Brain microvascular endothelial cell (primary cell): ENCODE measurements at regions not wholly inside any gene's neighbourhood (a gene's known extent, or its start where the extent isn't known, plus 50 kb on each side); places are given as distances from the start of the nearest gene placed in this dataset.

Experiments
- DNase-seq: peaks from one replicate; pipeline ENCODE4 v3.0.0-alpha.2; 2020
- H3K27ac ChIP-seq: fragments of 250-450 bp; sonication (Bioruptor Pico); 2 replicates; pipeline ENCODE4 v1.5.1; 2020; ENCODE audit warnings: mild to moderate bottlenecking, moderate library complexity
- H3K27me3 ChIP-seq: fragments of 250-450 bp; sonication (Bioruptor Pico); replicated peaks from 2 replicates; pipeline ENCODE4 v1.5.1; 2020; ENCODE audit warnings: mild to moderate bottlenecking
- H3K36me3 ChIP-seq: fragments of 250-450 bp; sonication (Bioruptor Pico); replicated peaks from 2 replicates; pipeline ENCODE4 v1.5.1; 2020; ENCODE audit warnings: mild to moderate bottlenecking
- H3K4me3 ChIP-seq: 2 replicates; pipeline ENCODE4 v1.5.1; 2011; ENCODE audit warnings: low read depth, mild to moderate bottlenecking, control low read depth, low read length, moderate library complexity
- in situ Hi-C: cut with HindIII; loops from 2 replicates; pipeline ENCODE4 v1.10.0; 2017; ENCODE audit warnings: low sequenced_read_pairs, low pct_ligation_motif_present
- TF ChIP-seq, protein P1 (sequence below): IDR thresholded peaks from 2 replicates; pipeline ENCODE4 v1.5.1; 2011; ENCODE audit warnings: low read depth, mild to moderate bottlenecking, moderate library complexity, low read length, control low read depth, inconsistent platforms; ENCODE audit errors: missing control alignments

DNA sequence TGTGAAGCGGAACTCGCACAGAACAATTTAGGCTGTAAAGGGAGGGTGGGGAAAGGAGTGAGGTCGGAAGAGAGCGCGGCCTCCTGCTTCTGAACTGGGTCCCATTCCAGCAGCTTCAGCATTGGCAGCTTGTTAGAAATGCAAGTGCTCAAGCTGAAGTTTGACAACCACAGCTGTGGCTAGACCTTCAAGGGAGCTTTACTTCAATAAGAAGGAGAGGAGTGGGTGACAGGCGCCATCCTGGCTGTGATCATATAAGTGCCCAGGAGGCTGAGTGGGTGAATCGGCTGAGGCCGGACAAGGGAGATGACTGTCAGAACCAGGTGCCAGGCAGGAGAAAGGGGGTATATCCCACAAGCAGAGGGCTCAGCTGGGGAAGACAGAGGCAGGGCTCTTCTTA is 622.5 kb downstream of the GALR1 start:
- no peak overlapping the region for H3K27ac ChIP-seq
- DNase-seq: no peak
- no peaks in the 10 kb centered on the region for H3K36me3 ChIP-seq
- no peaks in the 10 kb centered on the region for H3K27me3 ChIP-seq
- in situ Hi-C loops: no loop called here
- TF ChIP-seq, protein P1, sequence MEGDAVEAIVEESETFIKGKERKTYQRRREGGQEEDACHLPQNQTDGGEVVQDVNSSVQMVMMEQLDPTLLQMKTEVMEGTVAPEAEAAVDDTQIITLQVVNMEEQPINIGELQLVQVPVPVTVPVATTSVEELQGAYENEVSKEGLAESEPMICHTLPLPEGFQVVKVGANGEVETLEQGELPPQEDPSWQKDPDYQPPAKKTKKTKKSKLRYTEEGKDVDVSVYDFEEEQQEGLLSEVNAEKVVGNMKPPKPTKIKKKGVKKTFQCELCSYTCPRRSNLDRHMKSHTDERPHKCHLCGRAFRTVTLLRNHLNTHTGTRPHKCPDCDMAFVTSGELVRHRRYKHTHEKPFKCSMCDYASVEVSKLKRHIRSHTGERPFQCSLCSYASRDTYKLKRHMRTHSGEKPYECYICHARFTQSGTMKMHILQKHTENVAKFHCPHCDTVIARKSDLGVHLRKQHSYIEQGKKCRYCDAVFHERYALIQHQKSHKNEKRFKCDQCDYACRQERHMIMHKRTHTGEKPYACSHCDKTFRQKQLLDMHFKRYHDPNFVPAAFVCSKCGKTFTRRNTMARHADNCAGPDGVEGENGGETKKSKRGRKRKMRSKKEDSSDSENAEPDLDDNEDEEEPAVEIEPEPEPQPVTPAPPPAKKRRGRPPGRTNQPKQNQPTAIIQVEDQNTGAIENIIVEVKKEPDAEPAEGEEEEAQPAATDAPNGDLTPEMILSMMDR: no peak
- H3K4me3 ChIP-seq: no peak overlapping the region

DNA sequence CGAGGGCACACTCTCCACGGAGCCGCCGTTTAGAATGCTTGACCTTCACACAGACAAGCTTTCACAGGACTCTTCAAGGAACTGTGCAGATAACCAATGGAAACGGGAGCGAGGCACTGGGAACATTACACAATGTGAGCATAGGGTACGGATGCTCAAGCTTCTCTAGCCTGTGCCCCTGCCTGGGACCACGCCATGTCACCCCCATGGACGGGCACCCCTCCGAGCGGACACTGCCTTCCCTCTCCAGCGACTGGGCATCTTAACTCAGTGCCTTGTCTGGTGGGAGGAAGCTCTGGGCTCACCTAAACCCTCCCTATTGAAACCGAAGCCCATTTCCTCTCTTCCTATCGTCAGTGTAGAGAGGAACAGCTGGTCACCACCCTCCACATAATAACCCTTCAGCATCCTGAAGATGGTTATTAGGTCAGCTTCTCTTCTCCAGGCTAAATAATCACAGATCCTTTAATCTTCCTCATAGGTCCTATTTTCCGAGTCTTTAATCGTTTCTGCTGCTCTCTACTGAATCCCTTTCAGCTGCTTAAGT is 626.7 kb downstream of the GALR1 start:
- no peaks in the 10 kb centered on the region for H3K27me3 ChIP-seq

DNA sequence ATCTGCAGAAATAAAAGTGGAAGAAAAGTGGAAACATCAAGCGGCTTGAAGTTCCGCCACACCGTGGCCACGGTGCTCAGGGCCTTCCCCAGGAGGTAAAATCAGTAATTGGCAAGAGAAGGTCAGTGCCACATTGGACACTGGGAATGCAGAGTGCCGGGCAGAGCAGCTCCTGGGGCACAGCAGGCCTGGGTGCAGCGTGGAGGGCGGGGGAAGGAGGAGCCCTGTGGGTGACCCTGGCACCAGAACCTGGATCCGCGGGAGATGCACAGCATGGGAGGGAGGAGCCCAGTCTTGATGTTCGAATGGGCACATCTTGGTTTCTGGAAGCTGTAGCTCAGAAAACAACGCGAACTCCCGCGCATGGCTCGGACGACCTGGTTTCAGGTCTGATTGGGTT is 630.2 kb downstream of the GALR1 start:
- no peak overlapping the region for H3K4me3 ChIP-seq
- in situ Hi-C loops: no loop called here
- DNase-seq: no peak
- H3K27me3 ChIP-seq: no peaks in the 10 kb centered on the region
- H3K36me3 ChIP-seq: no peaks in the 10 kb centered on the region
- H3K27ac ChIP-seq: no peak overlapping the region
- TF ChIP-seq, protein P1: no peak

More for the DNA sequence above, 626.7 kb downstream of the GALR1 start:
- in situ Hi-C loops: no loop called here
- Histone ChIP-seq H3K4me3 (no peak overlapping the region), H3K36me3 (no peaks in the 10 kb centered on the region), H3K27ac (no peak overlapping the region)
- DNase-seq: no peak
- TF ChIP-seq, protein P1: no peak

DNA sequence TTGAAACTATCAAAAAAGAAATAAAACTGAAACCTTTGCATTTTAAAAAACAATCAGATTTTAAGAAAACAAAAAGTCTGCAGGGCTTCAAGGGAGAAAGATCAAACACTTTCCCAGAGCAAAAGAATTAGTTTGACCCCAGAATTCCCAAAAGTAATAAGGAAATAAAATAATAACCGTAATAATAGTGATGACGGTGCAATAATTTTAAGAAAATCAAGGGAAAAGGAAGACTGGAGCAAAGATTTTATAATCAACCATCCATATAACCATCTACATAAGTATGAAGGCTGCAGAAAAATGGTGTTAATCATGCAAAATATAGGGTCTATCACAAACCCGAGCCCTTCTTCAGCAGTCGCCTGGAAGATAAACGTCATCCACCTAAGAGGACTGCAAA is 634.8 kb downstream of the GALR1 start:
- Histone ChIP-seq H3K27me3 (no peaks in the 10 kb centered on the region), H3K4me3 (no peak overlapping the region), H3K27ac (no peak overlapping the region), H3K36me3 (no peaks in the 10 kb centered on the region)
- no peak for DNase-seq
- TF ChIP-seq, protein P1: no peak
- in situ Hi-C loops: no loop called here

DNA sequence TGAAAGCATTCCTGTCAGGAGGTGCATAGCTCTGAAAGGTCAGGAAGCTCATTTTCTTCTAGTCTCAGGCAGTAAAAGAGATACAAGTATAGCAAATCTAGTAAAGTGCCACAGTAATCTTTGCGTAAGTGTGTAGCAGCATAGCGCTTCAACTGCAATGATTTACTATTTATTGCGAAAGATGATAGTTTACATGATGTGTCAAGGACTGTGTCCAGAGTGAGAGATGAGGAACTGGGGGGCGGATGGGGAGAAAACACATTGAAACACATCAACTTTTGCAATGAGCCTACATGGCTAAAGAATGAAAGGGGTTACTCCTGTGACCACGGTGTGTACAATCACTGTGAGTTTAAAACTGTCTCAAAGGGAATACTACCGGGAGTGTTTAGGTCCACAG is 644.4 kb downstream of the GALR1 start:
- in situ Hi-C loops: no loop called here
- DNase-seq: no peak
- no peak overlapping the region for H3K27ac ChIP-seq
- no peaks in the 10 kb centered on the region for H3K27me3 ChIP-seq
- no peak overlapping the region for H3K4me3 ChIP-seq
- TF ChIP-seq, protein P1: no peak
- H3K36me3 ChIP-seq: no peaks in the 10 kb centered on the region

DNA sequence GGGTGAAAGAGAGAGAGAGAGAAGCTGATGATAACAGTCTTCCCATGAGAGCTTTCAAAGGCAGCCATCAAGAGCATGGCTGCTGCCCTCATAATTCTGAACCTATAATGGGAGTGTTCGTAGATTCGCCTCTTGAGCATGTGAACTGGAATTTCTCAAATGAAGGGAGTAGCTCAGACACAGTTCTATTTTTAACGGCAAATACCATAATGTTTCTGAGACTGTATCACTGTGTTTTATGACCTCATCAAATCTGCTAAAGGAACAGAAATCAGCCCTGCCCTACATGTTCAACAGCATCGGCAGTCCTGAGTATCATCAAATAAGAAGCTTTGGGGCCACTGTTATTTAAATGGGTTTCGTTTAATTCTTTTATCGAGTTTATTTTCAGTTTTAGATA is 645.6 kb downstream of the GALR1 start:
- Histone ChIP-seq H3K27me3 (no peaks in the 10 kb centered on the region), H3K36me3 (no peaks in the 10 kb centered on the region), H3K4me3 (no peak overlapping the region), H3K27ac (no peak overlapping the region)
- in situ Hi-C loops: no loop called here
- no peak for DNase-seq
- TF ChIP-seq, protein P1: no peak
